Mesothelial cell of epicardium (in vitro differentiated cells): ENCODE measurements at regions not wholly inside any gene's neighbourhood (a gene's known extent, or its start where the extent isn't known, plus 50 kb on each side); places are given as distances from the start of the nearest gene placed in this dataset.

Experiments used
- DNase-seq, 2 experiments: peaks; one replicate each; pipeline ENCODE4 v3.0.0; 2021; ENCODE audit warnings: low spot score in 2 of 2; ENCODE audit not compliant: unreplicated experiment in 2 of 2
- H3K27ac Mint-ChIP-seq: 2 replicates; pipeline ENCODE4 v1.8.0; 2021; ENCODE audit warnings: mixed read lengths
- H3K27me3 Mint-ChIP-seq: 2 replicates; pipeline ENCODE4 v1.8.0; 2021; ENCODE audit warnings: low read depth, mixed read lengths
- H3K36me3 Mint-ChIP-seq: 2 replicates; pipeline ENCODE4 v1.8.0; 2021; ENCODE audit warnings: mixed read lengths
- H3K4me1 Mint-ChIP-seq: 2 replicates; pipeline ENCODE4 v1.8.0; 2021; ENCODE audit warnings: mixed read lengths
- H3K4me3 Mint-ChIP-seq: 2 replicates; pipeline ENCODE4 v1.8.0; 2021; ENCODE audit warnings: mild to moderate bottlenecking, moderate library complexity, mixed read lengths
- H3K9me3 Mint-ChIP-seq: 2 replicates; pipeline ENCODE4 v1.8.0; 2021; ENCODE audit warnings: mixed read lengths
- CTCF ChIP-seq: fragments of 200-600 bp; sonication (generic); IDR thresholded peaks from one replicate; pipeline ENCODE4 v1.5.0; 2021; ENCODE audit warnings: antibody characterized with exemption; ENCODE audit not compliant: unreplicated experiment

- peaks cover 5% of the 10 kb centered on the region for H3K9me3 Mint-ChIP-seq
Measured at GRCh38 chr3:17927036-17927435, 184.6 kb upstream of the TBC1D5 start.

GRCh38 chr3:17915341-17915740 is 172.9 kb upstream of the TBC1D5 start:
- no peak for DNase-seq
- Mint-ChIP-seq H3K9me3 (no peaks in the 10 kb centered on the region), H3K4me1 (no peaks in the 10 kb centered on the region), H3K4me3 (no peak overlapping the region), H3K27ac (no peak overlapping the region), H3K36me3 (no peaks in the 10 kb centered on the region), H3K27me3 (no peaks in the 10 kb centered on the region)
- TF ChIP-seq CTCF: no peak

More at GRCh38 chr3:17927036-17927435, 184.6 kb upstream of the TBC1D5 start:
- no peak overlapping the region for H3K4me3 Mint-ChIP-seq
- no peak for TF ChIP-seq CTCF
- H3K36me3 Mint-ChIP-seq: peaks cover 2% of the 10 kb centered on the region
- H3K27me3 Mint-ChIP-seq: no peaks in the 10 kb centered on the region
- H3K27ac Mint-ChIP-seq: no peak overlapping the region
- no peak for DNase-seq
- peaks cover 2% of the 10 kb centered on the region for H3K4me1 Mint-ChIP-seq

- no peaks in the 10 kb centered on the region for H3K4me1 Mint-ChIP-seq
- TF ChIP-seq CTCF: no peak
Measured at GRCh38 chr3:17913359-17913758, 170.9 kb upstream of the TBC1D5 start.

GRCh38 chr3:17911986-17912760 is 169.7 kb upstream of the TBC1D5 start:
- no peak for TF ChIP-seq CTCF
- Mint-ChIP-seq H3K36me3 (no peaks in the 10 kb centered on the region), H3K27me3 (no peaks in the 10 kb centered on the region), H3K9me3 (no peaks in the 10 kb centered on the region), H3K4me3 (no peak overlapping the region), H3K4me1 (no peaks in the 10 kb centered on the region), H3K27ac (no peak overlapping the region)
- DNase-seq: no peak

More at GRCh38 chr3:17913359-17913758, 170.9 kb upstream of the TBC1D5 start:
- no peaks in the 10 kb centered on the region for H3K9me3 Mint-ChIP-seq
- no peaks in the 10 kb centered on the region for H3K27me3 Mint-ChIP-seq
- no peaks in the 10 kb centered on the region for H3K36me3 Mint-ChIP-seq
- no peak overlapping the region for H3K4me3 Mint-ChIP-seq
- DNase-seq: no peak
- no peak overlapping the region for H3K27ac Mint-ChIP-seq

- H3K36me3 Mint-ChIP-seq: no peaks in the 10 kb centered on the region
- H3K9me3 Mint-ChIP-seq: no peaks in the 10 kb centered on the region
- DNase-seq: no peak
- H3K27ac Mint-ChIP-seq: no peak overlapping the region
- no peak for TF ChIP-seq CTCF
- H3K4me3 Mint-ChIP-seq: no peak overlapping the region
- no peaks in the 10 kb centered on the region for H3K4me1 Mint-ChIP-seq
- no peaks in the 10 kb centered on the region for H3K27me3 Mint-ChIP-seq
Measured at GRCh38 chr3:17910922-17911321, 168.5 kb upstream of the TBC1D5 start.
